Skeletal muscle cell (primary cell): ENCODE measurements at regions not wholly inside any gene's neighbourhood (a gene's known extent, or its start where the extent isn't known, plus 50 kb on each side); places are given as distances from the start of the nearest gene placed in this dataset.
"Not testable (repeated sequence)": the region's sequence is repeated elsewhere in the genome, so short reads cannot be mapped to it uniquely, and the experiment has no call there.

Experiments used
- DNase-seq: peaks from one replicate; pipeline ENCODE4 v3.0.0-alpha.2; 2010; ENCODE audit warnings: low read depth
- H3K4me3 ChIP-seq: 2 replicates; pipeline ENCODE4 v1.5.1; 2011; ENCODE audit warnings: low read depth, mild to moderate bottlenecking, control low read depth, low read length, moderate library complexity

DNA sequence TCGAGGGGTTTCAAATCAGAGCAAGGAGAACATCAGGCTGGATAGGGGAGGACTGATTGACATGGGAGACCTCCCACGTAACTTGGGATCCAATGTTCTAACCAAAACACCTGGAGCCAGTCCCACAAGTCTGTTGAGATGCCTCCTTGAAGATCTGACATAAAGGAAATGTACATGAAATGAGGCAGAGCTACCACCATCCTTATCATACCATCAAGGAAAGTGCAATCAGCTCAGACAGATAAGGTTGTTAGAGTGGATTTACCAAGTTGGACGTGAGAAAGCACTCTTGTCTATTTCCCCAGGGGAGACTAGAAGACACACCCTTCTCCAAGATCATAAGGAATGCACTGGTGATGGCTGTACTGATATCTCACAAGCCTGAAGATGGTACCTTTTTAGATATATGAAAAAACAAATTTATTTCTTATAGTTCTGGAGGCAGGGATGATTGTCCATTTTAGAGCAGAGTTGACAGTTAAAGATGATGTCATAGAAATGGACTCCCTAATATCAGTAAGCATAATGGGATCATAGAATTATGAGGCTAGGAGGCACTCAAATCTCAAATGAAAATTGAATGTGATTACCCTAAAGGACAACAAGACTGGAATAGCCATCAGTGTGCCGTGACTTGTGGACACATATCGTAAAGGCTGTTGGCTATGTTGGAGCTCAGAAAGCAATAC is 129.1 kb upstream of the RAB4A start:
- H3K4me3 ChIP-seq: no peak overlapping the region
- DNase-seq: no peak

DNA sequence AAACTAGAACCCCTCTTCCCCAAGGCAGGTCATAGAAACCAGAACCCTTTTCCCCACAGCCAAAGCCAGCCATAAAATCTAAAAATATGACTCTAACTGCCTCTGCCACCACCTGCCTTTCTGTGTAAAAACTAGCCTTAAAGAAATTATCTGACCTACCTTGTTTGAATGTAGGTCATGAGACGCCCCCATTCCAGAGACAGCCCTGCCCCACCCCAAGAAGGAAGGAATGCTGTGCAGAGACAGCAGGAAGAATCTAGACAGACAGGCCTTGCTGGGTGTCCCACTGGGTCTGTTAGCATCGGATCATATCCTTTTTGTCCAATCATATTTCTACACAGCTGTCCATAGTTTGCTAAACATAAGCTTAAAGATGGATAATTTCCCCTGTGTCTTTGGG is 128.4 kb upstream of the RAB4A start:
- H3K4me3 ChIP-seq: no peak overlapping the region
- no peak for DNase-seq

DNA sequence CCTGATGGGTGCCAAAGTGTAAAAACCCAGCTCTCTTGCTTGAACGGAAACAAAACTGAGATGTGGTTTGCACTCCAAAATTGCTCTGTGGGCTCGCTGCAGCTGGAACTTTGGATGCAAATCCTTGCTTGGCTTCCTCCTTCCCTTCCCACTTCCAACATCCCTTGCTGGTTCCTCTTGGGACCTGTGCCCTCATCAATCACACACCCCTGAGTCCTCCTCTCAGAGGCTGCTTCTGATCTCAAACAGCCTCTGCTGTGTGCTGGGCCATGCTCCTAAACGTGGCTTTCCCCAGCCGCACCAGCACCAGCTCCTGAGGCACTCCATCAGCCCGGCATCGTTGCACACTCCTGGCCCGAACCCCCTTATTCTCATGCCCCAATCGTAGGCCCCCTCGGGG is 124.3 kb upstream of the RAB4A start:
- DNase-seq: no peak
- no peak overlapping the region for H3K4me3 ChIP-seq

DNA sequence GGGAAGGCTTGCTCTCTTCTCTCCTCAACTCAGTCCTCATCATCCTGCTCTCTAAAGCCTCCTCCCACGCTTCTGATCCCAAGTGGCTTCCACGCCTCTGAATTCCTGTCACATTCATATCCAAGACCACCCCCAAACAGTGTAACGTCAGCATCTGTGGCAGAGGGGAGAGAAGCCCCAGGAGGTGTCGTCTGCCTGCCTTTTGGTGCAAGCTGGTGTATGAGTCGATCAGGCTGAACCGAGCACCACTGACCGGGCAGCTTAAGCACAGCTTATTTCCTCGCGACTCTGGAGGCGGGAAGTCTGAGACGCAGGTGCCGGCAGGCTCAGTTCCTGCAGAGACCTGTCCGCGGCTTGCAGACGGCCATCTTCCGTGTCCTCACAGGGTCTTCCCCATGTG is 123.8 kb upstream of the RAB4A start:
- H3K4me3 ChIP-seq: no peak overlapping the region
- DNase-seq: no peak

DNA sequence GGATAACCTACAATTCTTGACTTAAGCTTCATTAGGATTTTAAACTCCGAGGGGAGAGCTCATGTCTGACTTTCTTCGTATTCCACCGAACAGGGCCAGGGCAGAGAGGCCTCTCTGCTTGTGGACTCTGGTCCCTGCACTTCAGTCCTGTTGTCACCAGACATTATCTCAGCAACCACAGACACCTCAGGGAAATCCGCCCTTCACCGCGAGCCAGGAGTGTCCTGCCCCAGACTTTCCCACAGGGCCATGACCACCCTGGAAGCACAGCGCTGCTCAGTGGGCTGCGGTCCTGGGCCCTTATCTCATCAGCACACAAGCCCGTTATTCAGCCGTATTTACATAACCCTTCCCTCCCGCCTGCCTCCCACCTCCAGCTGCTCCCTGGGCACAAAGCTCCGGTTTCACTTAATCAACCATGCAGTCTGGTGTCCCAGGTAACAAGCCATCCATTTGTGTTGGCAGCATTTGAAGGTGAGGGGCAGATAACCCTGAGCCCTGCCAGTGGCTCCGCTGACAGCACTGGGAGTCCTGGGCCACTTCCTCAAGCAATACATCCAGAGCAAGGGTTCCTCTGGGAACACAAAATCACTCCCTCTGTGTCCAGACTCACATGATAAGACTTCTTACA is 122.8 kb upstream of the RAB4A start:
- no peak for DNase-seq
- H3K4me3 ChIP-seq: no peak overlapping the region

DNA sequence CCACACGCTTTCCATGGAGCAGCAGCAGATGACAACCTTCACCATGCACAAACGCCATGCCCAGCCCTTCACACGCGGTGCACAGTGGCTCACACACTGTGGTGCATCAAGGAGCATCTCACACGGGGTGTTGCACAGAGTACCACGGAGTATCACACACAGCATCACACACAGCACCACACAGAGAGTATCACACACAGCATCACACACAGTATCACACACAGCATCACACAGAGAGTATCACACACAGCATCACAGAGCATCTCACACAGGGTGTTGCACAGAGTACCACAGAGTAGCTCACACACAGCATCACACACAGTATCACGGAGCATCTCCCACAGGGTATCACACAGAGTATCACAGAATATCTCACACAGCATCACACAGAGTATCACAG is 122.2 kb upstream of the RAB4A start:
- DNase-seq: no peak
- H3K4me3 ChIP-seq: no peak overlapping the region

DNA sequence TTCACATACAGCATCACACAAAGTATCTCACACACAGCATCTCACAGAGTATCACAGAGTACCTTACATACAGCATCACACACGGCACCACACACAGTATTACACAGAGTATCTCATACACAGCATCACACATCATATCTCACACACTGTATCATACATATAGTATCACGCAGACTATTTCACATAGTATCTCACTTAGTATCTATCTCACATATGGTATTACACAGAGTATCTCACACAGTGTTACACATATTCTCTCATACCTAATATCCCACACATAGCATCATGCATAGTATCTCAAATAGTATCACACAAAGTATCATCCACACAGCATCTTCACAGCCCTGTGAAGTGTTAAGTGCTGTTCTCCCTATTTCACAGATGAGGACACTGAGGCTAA is 121.5 kb upstream of the RAB4A start:
- no peak overlapping the region for H3K4me3 ChIP-seq
- no peak for DNase-seq

DNA sequence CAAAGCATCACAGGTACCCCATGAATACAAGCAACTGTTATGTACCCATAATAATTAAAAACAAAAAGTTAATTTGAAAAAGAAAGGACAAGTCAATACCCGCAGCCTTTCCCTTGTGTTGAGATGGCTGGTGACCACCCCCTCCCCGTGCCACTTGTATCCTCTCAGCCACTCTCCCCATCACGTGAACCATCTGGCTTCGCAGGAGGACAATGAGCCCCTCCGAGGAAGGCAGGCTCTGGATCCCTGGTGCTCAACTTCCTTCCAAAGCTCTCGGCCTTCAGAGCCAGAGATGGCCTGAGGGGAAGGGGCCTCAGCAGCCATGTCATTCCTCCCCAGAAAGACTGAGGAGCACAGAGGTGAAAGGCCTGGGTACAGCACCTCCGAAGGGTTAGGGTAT is 120.4 kb upstream of the RAB4A start:
- H3K4me3 ChIP-seq: no peak overlapping the region
- no peak for DNase-seq

DNA sequence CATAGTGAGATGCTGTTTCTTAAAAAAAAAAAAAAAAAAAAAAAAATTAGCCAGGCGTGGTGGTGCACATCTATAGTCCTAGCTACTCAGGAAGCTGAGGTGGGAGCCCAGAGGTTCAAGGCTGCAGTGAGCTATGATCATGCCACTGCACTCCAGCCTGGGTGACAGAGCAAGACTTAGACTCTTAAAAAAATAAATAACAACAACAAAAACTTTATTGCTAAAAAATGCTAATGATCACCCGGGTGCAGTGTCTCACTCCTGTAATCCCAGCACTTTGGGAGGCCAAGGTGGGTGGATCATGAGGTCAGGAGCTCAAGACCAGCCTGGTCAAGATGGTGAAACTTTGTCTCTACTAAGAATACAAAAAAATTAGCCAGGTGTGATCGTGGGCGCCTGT is 119.5 kb upstream of the RAB4A start:
- not testable (repeated sequence) for DNase-seq, H3K4me3 ChIP-seq

DNA sequence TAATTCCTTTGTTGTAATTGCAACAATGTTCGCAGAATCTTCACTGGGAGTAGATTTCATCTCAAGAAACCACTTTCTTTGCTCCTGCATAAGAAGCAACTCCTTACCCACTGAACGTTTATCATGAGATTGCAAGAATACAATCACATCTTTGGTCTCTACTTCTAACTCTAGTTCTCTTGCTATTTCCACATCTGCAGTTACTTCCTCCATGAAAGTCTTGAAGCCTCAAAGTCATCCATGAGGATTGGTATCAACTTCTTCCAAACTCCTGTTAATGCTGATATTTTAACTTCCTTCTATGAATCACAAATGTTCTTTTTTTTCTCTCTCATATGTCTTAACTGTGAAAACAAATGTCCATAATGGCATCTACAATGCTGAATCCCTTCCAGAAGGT is 118.6 kb upstream of the RAB4A start:
- DNase-seq: no peak
- H3K4me3 ChIP-seq: no peak overlapping the region

DNA sequence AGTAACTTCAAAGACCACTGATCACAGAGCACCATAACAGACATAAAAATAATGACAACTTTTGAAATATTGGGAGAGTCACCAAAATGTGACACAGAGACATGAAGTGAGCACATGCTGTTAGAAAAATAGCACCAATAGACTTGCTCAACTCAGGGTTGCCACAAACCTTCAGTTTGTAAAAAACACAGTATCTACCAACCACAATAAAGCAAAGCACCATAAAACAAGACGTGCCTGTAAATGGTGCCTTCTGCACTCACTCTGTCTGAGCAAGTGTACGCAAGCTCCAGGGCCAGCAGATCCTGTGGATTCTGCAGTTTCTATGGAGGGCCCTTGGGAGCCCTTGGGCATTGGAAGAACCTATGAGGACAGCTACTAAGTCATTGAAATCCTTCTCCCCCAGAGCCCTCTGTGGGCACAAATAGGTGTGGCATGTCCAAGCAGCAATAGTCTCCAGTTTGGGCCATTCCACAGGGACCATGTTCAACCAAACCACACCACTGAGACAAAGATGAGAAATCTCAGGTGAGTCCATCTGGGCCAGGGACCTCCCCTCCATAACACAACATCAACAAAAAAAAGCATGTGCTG is 116.9 kb upstream of the RAB4A start:
- no peak overlapping the region for H3K4me3 ChIP-seq
- no peak for DNase-seq

DNA sequence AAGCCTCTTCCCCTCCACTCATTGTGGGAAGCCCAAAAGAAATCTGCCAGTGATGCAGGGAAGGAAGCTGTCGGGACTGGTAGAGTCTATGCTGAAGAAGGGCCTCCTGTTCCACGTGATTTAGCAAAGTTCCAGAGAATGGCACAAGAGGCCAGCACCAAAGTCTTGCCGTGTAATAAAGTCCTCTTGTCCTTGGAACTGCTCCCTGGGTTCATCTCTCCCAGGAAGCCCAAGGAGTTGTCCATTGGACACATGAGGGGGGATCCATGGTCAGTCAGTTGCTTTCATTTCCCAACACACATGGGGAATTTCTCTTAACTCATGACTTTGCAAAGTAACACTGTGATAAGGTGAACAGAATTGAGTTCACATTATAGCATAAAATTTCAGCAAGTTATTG is 116.1 kb upstream of the RAB4A start:
- no peak for DNase-seq
- no peak overlapping the region for H3K4me3 ChIP-seq

DNA sequence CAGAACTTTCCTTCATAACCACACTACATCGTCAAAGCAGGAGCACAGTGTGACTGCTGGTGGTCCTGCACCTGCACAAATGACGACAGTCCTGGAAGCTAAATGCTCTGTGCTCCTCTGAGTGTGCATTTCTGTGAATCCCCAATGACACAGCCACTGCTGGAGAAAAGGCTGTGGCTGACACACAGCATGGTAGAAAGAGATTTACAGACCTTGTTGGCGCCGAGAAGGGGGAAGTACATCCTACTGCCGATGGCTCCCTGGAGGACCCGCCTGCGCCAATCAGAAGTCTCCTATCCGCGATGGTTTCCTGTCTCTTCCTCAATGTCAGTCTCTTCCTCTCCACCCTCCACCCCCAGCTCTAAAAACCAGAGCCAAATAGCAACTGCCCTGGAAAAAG is 115.4 kb upstream of the RAB4A start:
- no peak overlapping the region for H3K4me3 ChIP-seq
- DNase-seq: no peak

DNA sequence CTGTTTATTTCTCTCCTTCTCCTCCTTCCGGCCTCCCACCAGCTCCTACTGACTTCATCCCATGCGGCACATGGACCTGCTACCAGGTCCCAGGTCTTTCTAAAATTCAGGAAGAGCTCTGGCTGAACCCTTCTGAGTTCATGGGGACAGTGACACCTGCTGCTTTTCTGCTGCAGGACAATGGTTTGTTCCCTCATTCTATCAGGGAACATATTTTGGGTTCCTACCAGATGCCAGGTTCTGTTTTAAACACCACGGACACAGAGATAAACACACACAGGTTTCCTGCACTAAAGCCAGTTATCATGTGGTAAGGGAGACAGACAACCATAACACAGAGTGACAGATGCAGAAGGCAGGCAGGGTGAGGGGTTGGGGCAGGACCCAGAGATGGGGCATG is 114.0 kb upstream of the RAB4A start:
- H3K4me3 ChIP-seq: no peak overlapping the region
- DNase-seq: no peak

DNA sequence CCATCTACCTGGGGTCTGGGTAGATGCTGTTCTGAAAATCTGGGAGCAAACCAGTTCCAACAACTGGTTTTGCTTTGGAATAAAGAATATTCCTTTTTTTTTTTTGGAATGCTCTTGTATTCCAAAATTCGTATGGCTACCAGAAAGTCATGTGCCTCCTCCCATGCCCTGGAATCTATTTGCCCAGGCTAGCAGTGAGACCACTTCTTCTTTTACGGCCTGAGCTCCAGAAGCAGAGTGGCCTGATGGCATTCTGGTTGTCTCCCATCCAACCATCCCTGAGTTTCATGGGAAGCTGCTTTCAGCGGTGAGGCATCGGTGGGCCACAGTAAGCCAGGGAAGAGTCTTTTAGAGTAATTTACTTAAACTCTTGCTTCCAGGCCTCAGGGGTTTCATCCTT is 113.4 kb upstream of the RAB4A start:
- no peak for DNase-seq
- no peak overlapping the region for H3K4me3 ChIP-seq

DNA sequence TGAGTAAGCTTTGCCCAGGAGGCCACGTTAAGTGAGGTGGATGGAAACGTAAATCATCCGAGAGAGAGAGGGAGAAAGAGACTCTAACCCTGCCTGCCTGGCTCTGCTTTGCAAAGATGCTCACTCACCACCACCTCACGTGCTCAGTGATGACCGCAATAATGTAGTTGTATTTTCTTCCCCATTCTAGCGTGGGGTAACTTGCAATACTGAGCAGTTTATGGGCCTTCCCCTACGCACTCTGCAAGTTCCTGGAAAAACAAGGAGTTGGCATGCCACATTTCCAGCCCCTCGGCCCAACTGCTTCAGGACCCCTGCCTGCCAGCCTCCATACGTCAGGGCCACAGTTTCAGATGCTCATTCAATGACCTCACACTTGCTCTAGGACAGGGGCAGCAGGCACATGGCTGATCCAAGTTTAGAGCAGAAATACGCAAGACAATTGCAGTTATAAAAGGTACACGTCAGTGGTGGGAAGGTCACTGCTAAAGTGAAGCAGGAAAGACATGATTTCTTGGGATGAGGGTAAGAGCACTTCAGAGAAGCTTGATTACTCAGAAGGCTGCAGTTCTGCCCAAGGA is 112.5 kb upstream of the RAB4A start:
- peak; percentile 4 for DNase-seq
- H3K4me3 ChIP-seq: no peak overlapping the region

DNA sequence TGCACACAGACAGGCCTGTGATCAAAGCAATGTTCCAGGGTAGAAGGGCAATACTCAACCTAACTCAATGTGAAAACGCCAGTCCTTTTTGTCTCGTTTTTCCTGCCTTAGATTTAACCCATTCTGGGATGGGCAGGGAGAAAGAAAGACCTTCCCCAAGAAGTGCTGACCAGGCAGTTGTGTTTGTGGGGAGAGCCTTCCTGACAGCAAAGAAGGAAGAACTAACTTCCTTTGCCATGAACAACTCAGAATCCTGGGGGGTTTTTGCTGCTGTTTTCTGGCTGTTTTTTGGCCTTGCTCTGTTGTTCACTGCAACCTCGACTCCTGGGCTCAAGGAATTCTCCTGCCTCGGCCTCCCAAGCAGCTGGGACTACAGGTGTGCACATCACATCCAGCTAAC is 112.0 kb upstream of the RAB4A start:
- H3K4me3 ChIP-seq: no peak overlapping the region
- DNase-seq: no peak

DNA sequence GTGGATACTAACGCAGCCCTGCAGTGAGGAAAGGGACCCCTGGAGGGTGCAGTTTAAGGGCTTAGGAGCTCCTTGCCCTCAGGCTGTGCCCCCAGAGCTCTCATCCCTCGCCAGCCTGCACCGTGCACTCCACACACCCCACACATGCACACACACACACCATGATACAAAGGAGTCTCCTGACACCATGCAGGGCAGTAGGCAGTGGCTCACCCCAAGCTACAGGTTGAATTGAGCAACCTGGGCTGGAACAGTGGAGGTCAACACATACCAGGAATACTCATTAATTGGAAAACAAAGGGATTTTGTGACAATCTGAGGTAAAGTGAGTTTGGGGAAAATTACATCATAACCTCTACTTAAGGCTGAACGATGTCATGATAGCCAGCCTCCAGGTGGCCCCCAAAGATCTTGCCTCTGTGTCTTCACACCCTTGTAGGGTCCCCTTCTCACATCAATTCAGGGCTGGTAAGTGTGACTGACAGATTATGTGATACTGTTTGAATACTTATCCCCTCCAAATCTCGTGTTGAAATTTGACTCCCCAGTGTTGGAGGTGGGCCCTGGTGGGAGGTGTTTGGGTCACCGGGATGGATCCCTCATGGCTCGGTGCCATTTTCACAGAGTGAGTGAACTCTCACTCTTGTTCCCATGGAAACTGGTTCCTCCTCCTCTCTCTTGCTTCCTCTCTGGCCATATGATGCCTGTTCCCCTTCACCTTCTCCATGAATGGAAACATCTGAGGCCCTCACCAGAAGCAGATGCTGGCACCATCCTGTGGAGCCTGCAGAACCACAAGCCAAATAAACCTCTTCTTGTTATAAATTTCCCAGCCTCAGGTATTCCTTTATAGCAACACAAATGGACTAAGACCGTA is 111.0 kb upstream of the RAB4A start:
- no peak overlapping the region for H3K4me3 ChIP-seq
- DNase-seq: no peak

DNA sequence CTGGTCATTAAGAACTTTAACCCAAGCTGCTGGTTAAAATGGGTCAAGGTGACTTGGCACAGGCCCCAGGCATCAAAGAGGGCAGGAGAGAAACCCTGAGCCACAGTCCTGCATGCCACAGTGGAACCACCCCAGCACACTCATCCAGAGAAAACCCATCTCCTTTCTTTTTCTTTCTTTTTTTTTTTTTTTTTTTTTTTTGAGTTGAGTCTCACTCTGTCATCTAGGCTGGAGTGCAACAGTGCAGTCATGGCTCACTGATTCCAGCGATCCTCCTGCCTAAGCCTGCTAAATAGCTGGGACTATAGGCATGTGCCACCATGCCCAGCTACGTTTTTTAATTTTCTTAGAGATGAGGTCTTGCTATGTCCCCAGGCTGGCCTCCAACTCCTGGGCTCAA is 109.2 kb upstream of the RAB4A start:
- no peak for DNase-seq
- no peak overlapping the region for H3K4me3 ChIP-seq
